Activated CD8-positive, alpha-beta memory T cell treated with anti-CD3 and anti-CD28 coated beads, Interleukin-2, amount 50 U/mL, for 1 hour (primary cell): ENCODE measurements at regions not wholly inside any gene's neighbourhood (a gene's known extent, or its start where the extent isn't known, plus 50 kb on each side); places are given as distances from the start of the nearest gene placed in this dataset.

Source experiments
- DNase-seq: peaks from one replicate; pipeline ENCODE4 v3.0.0-alpha.2; 2020; ENCODE audit errors: extremely low read depth

- DNase-seq = no peak
These were observed 80.0 kb downstream of the S1PR1 start for GRCh38 chr1:101316799-101317198.

- no peak for DNase-seq
These were observed 80.8 kb downstream of the S1PR1 start for GRCh38 chr1:101317590-101317989.

DNA sequence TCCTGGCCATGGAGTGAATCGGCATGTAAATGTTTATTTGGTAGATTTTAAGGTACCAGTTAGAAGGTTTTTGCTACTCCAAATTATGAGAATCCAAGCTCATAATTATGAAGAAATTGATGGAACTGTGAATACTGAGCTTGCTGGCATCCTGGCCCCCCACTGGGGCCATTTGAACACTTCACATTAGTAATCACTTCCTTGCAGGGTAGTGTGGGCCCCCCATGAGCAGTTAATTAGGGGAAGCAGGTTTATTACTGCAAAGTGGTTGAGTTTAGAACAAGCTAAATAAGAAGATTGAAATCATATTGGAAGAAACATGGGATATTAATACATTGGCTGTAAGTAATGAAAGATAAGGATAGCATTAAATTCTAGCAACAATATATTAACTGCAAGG is 86.7 kb downstream of the S1PR1 start:
- no peak for DNase-seq

GRCh38 chr1:101325144-101325543 is 88.3 kb downstream of the S1PR1 start:
- DNase-seq = no peak

DNA sequence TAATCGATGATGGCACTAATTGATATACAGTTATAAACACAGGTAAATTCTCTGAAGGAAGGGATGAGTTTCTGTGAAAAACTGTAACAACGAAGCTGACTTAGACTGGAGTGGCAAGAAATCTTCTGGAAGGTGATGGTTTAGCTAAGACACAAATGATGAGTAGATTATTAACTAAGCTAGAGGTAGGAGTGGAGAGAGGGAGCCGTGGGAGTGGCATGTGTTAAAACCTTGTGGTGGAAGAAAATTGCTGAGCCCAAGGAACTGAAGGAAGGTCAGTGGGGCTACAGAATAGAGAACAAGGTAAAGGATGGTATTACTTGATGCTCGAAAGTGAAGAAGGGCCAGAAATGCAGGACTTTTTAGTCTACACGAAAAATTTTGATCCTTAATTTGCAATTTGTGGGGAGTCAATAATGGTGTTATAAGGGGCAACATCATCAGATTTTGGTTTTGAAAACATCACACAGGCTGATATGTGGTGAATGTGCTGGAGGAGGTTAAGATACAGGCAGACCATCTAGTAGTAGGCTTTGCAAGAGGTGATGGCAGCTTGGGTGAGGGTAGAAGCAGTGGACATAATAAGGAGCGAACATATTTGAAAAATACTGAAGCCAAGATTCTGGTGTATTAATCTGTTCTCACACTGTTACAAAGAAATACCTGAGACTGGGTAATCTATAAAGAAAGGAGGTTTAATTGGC is 93.8 kb downstream of the S1PR1 start:
- DNase-seq = no peak

DNA sequence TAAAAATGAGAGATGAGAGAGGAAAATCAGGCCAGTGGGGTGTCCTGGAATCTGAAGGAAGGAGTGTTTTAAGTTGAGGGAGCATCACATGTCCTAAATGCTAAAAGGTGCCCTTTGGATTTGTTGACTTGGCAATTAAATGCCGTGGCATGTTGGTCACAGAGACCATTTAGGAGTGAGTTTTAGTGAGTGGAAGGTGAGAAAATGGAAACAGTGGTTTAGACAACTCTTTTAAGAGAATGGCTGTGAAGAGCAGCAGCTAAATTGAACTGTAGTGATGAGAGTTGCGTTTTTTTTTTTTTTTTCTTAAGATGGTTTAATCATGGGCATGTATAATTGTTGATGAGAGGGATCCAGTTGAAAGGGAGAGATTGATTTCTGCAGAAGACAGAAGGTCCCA is 95.0 kb downstream of the S1PR1 start:
- no peak for DNase-seq

- DNase-seq = no peak
These were observed 95.8 kb downstream of the S1PR1 start for GRCh38 chr1:101332633-101333032.

DNA sequence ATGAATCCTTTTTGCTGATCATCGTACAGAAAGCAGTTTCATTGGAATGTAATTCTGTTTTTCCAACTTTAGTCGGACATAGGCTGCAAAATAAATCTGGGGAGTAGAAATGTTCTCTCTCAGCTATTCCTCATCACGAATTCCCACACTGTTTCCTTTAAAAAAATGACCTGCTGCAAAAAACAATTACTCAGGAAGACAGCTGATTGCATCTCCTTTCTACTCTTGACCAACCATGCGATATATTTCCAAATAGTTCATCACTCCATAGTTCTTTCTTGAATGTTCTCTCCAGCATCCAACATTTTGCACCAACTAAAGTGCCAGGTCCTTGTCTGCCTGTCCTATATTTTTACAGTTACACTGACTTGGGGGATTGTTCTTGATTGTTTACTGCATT is 96.4 kb downstream of the S1PR1 start:
- DNase-seq = no peak

DNA sequence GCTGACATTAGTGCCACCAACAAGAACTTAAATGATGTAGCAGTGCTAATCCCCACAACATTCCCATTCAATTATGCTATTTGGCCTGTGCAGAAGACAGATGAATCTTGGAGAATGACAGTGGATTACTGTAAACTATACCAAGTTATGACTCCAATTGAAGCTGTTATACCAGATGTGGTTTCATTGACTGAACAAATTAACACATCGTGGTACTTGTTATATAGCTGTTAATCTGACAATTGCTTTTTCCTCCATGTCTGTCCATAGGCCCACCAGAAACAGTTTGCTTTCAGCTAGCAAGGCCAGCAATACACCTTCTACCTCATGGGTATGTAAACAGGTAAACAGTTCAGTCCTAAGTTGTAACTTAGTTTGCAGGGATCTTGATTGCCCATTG is 101.1 kb downstream of the S1PR1 start:
- no peak for DNase-seq

DNA sequence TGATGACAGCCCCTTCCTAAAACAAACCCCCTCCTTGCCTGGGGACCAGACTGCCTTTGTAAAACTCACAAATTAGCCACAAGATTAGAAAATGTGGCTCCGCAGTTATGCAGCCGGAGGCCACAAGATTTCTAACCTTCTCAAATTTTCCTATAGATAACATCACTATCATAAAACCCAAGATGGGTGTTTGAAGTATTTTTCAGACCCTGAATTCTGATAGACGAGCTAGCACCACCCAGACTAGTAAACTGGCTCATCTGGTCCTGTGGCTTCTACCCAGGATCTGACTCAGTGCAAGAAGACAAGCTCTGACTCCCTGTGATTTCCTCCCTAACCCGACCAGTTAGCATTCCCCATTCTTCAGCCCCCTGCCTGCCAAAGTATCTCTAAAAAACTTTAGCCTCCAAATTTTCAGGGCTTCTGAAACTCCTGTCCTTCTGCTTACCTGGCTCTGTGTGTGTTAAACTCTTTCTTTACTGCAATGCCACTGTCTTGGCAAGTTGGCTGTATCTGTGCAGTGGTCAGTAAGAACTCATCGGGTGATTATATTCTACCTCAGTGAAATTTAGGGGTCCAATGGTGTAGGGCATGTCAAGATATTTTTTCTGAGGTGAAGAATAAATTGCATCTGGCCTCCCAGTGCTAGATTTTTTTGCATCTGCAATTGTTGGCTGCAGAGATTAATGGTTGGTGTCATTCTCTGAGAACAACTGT is 102.1 kb downstream of the S1PR1 start:
- DNase-seq = no peak

GRCh38 chr1:101344745-101345144 is 107.9 kb downstream of the S1PR1 start:
- no peak for DNase-seq

DNA sequence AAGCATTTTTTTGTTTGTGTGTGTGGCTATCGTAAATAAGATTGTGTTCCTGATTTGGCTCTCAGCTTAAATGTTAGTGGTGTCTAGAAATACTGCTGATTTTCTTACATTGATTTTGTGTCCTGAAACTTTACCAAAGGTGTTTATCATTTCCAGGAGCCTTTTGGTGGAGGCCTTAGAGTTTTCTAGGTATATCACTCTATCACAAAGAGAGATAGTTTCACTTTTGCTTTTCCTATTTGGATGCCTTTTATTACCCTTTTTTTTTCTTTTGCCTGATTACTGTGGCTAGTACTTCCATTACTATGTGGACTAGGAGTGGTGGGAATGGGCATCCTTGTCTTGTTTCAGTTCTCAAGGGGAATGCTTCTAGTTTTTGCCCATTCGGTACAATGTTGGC is 109.6 kb downstream of the S1PR1 start:
- DNase-seq = no peak

GRCh38 chr1:101356013-101356412 is 119.2 kb downstream of the S1PR1 start:
- no peak for DNase-seq

- no peak for DNase-seq
These were observed 120.0 kb downstream of the S1PR1 start for GRCh38 chr1:101356604-101357443.

- peak; percentile 47 for DNase-seq
These were observed 120.7 kb downstream of the S1PR1 start for GRCh38 chr1:101357444-101357986.

DNA sequence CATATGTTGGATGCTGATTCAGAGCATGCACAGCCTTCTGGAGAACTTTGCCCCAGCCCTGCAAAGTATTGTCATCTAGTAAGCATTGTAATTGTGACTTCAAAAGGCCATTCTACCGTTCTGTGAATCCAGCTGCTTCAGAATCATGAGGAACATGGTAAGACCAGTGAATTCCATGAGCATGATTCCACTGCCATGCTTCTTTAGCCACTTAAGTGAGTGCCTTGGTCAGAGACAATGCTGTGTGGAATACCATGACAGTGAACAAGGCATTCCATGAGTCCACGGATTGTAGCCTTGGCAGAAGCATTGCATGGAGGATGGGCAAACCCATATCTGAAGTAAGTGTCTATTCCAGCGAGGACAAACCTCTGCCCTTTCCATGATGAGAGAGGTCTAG is 123.7 kb downstream of the S1PR1 start:
- no peak for DNase-seq

DNA sequence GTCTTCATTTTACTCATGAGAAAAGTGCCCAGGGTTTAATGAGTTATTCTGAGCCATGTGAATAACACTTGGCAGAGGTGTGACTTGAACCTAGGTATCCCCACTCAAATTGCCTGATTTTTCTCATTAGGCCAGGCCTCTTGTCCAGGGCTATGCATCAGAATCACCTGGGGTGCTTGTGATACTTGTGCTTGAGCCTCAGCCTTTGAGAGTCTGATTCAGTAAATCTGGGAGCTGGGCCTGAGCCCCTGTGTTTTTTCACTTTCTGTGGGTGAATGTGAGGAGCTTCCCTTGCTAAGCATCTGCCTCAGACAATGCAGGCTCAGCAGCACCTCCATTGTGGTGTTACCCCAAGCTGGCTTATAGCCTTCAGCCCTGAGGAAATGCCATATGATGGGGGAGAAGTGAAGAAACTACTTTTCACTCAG is 127.1 kb downstream of the S1PR1 start:
- no peak for DNase-seq

- no peak for DNase-seq
These were observed 127.7 kb downstream of the S1PR1 start for GRCh38 chr1:101364370-101365120.

DNA sequence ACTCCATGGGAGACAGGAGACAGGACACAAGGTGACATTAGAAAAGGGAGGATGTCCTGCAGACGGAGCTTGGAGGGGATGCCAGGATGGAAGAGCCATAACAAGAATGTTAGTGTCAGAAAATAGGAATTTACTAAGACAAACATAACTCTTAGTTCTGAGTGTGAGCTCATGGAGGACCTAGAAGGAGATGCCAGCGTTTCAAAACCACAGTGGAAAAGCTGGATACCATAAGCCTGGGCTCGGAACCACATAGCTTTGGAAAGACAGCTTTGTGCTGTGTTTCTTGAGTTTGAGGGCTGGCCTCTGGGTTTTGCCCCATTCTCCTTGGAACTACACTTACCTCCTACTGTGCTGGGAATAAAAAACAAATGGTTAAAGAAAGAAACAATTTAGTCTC is 128.4 kb downstream of the S1PR1 start:
- no peak for DNase-seq

- DNase-seq = no peak
These were observed 129.1 kb downstream of the S1PR1 start for GRCh38 chr1:101365878-101366277.

DNA sequence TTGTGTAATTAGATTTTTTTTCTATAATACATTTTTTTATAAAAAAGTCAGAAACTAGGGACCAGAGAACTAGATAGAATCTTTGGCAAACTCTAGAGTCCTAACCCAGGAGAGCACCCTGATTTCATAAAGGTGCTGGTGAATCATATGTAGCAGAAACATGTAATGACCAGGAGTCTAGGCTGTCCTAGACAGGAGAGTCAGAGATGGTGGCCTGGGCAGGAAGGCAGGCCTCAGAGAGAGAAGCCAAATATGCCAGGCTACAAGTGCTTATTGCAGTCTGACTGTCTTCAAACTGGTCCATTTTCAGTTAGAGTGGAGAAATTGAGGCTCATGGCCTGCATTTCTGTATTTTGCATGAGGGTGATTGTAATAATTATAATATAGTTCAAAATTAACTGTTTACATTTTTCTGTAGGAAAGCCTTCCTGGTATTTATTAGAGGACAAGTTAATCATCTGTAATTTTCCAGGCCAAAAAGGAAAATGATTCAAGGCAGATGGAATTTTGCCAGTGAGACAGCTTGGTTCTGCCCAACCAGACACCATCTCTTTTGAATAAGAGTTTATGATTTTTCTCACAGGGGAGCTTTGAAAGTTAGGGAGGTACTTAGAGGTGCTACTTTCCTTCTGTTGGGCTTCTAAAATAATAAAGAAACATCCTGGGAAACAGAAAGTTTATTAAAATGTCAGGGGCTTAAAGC is 129.8 kb downstream of the S1PR1 start:
- no peak for DNase-seq
